PC-3 (cell line): ENCODE measurements at regions not wholly inside any gene's neighbourhood (a gene's known extent, or its start where the extent isn't known, plus 50 kb on each side); places are given as distances from the start of the nearest gene placed in this dataset.

ENCODE experiments used
- EZH2 ChIP-seq: fragments of 300-600 bp; sonication (generic); IDR thresholded peaks from one replicate; pipeline ENCODE4 v1.6.1; 2017; ENCODE audit warnings: antibody characterized with exemption, mild to moderate bottlenecking, low read length; ENCODE audit not compliant: unreplicated experiment
- TF ChIP-seq, protein P1 (sequence below): fragments of 300-600 bp; sonication (generic); conservative IDR thresholded peaks from 2 replicates; pipeline ENCODE4 v1.5.1; 2017; ENCODE audit warnings: antibody characterized with exemption, low read depth, mild to moderate bottlenecking, low read length

DNA sequence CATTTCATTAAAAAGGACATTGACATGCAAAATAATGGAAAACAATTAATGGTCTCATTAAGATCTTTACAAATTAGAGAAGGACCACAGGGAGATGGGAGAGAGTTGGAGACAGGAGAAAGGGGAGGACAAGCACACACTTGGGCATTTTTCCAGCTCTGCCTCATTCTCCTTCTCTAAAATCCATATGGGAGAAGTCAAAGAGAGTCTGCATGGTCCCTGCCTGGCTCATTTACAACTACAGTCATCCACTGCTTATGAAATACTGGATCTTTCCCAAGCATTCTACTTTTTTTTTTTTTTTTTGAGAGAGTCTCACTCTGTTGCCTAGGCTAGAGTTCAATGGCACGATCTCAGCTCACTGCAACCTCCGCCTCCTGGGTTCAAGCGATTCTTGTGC lies 518.9 kb upstream of the CELF2 start:
- TF ChIP-seq, protein P1, sequence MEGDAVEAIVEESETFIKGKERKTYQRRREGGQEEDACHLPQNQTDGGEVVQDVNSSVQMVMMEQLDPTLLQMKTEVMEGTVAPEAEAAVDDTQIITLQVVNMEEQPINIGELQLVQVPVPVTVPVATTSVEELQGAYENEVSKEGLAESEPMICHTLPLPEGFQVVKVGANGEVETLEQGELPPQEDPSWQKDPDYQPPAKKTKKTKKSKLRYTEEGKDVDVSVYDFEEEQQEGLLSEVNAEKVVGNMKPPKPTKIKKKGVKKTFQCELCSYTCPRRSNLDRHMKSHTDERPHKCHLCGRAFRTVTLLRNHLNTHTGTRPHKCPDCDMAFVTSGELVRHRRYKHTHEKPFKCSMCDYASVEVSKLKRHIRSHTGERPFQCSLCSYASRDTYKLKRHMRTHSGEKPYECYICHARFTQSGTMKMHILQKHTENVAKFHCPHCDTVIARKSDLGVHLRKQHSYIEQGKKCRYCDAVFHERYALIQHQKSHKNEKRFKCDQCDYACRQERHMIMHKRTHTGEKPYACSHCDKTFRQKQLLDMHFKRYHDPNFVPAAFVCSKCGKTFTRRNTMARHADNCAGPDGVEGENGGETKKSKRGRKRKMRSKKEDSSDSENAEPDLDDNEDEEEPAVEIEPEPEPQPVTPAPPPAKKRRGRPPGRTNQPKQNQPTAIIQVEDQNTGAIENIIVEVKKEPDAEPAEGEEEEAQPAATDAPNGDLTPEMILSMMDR: no peak
- no peak for TF ChIP-seq EZH2
